H1 (cell line): ENCODE measurements at regions not wholly inside any gene's neighbourhood (a gene's known extent, or its start where the extent isn't known, plus 50 kb on each side); places are given as distances from the start of the nearest gene placed in this dataset.

Source experiments
- CTCF ChIA-PET: fragments of 300-600 bp; sonication (Branson Sonifier 250); formaldehyde crosslinking; loops from one replicate; lab custom pipeline; 2021; ENCODE audit not compliant: partially characterized antibody; lab: Charles Lee
- POLR2A ChIA-PET: fragments of 300-600 bp; sonication (Branson Sonifier 250); formaldehyde crosslinking; loops from one replicate; lab custom pipeline; 2021; ENCODE audit warnings: inconsistent platforms; ENCODE audit not compliant: partially characterized antibody; lab: Charles Lee
- DNase-seq, 2 experiments: peaks; one replicate each; pipeline versions ENCODE4 v3.0.0 to v3.0.0-alpha.2; 2010 to 2022; ENCODE audit warnings: low spot score in 2 of 2, low read depth in 1 of 2, mixed read lengths in 1 of 2
- FAIRE-seq: peaks from 2 replicates; lab custom pipeline; 2011; peaks lifted over from hg19 to GRCh38; lab: Jason Lieb, UNC
- H2AFZ ChIP-seq: 2 replicates; pipeline ENCODE4 v1.8.1; 2012; ENCODE audit warnings: low read length, inconsistent platforms
- H2AK5ac ChIP-seq: 2 replicates; pipeline ENCODE4 v1.6.1; 2013; ENCODE audit warnings: low read depth, low read length
- H2BK120ac ChIP-seq: replicated peaks from 2 replicates; pipeline ENCODE3; 2013; ENCODE audit warnings: low read depth, low read length, inconsistent platforms
- H2BK12ac ChIP-seq: 2 replicates; pipeline ENCODE4 v1.6.1; 2013; ENCODE audit warnings: low read depth, low read length
- H2BK15ac ChIP-seq: 2 replicates; pipeline ENCODE4 v1.6.1; 2013; ENCODE audit warnings: low read length
- H2BK20ac ChIP-seq: 2 replicates; pipeline ENCODE4 v1.6.1; 2013; ENCODE audit warnings: low read length
- H2BK5ac ChIP-seq: 2 replicates; pipeline ENCODE4 v1.6.1; 2013; ENCODE audit warnings: low read depth, low read length
- H3K14ac ChIP-seq: 2 replicates; pipeline ENCODE4 v1.6.1; 2013; ENCODE audit warnings: inconsistent platforms; ENCODE audit not compliant: insufficient read length
- H3K18ac ChIP-seq: 2 replicates; pipeline ENCODE4 v1.6.1; 2013; ENCODE audit warnings: low read length; ENCODE audit errors: extremely low read depth
- H3K23ac ChIP-seq: 2 replicates; pipeline ENCODE4 v1.6.1; 2013; ENCODE audit warnings: inconsistent platforms; ENCODE audit not compliant: insufficient read length
- H3K23me2 ChIP-seq: 2 replicates; pipeline ENCODE4 v1.6.1; 2013; ENCODE audit warnings: low read depth, low read length
- H3K27ac ChIP-seq: 2 replicates; pipeline ENCODE4 v1.6.1; 2011; ENCODE audit warnings: low read depth, low read length, inconsistent platforms
- H3K27me3 ChIP-seq, 4 experiments: replicated peaks in 1 of 4; 1 replicate in 1 of 4; 2 replicates in 3 of 4; pipeline versions ENCODE4 v1.6.1 to v1.8.1; 2011 to 2013; ENCODE audit warnings: low read length in 3 of 4, mild to moderate bottlenecking in 3 of 4, inconsistent platforms in 2 of 4, mixed read lengths in 2 of 4, moderate library complexity in 1 of 4; ENCODE audit not compliant: control insufficient read depth in 3 of 4, insufficient read depth in 3 of 4; ENCODE audit errors: extremely low read depth in 1 of 4
- H3K36me3 ChIP-seq, 4 experiments: 2 replicates each; pipeline versions ENCODE4 v1.6.1 to v1.8.1; 2011 to 2013; ENCODE audit warnings: mild to moderate bottlenecking in 4 of 4, low read length in 3 of 4, moderate library complexity in 2 of 4, control low read depth in 1 of 4, inconsistent platforms in 1 of 4; ENCODE audit not compliant: insufficient read depth in 4 of 4, control insufficient read depth in 2 of 4
- H3K4ac ChIP-seq: replicated peaks from 2 replicates; pipeline ENCODE3; 2013; ENCODE audit warnings: low read length, low read depth, mixed read lengths, inconsistent platforms; ENCODE audit not compliant: insufficient read length
- H3K4me1 ChIP-seq, 4 experiments: replicated peaks in 1 of 4; 1 replicate in 1 of 4; 2 replicates in 3 of 4; pipeline versions ENCODE4 v1.6.1 to v1.8.1; 2011 to 2013; ENCODE audit warnings: low read length in 3 of 4, inconsistent platforms in 2 of 4, mixed read lengths in 1 of 4; ENCODE audit not compliant: insufficient read depth in 4 of 4, control insufficient read depth in 3 of 4
- H3K4me2 ChIP-seq, 2 experiments: 2 replicates each; pipeline versions ENCODE4 v1.6.1 to v1.8.1; 2011 to 2013; ENCODE audit warnings: low read depth in 2 of 2, low read length in 2 of 2, control low read depth in 1 of 2, inconsistent platforms in 1 of 2, mild to moderate bottlenecking in 1 of 2; ENCODE audit not compliant: insufficient read depth in 1 of 2
- H3K4me3 ChIP-seq, 4 experiments: fragments of 200-600, 300-600 bp in 1 of 4; sonication (generic), shearing (Covaris generic), sonication (Bioruptor Twin) in 1 of 4; 2 replicates each; pipeline versions ENCODE4 v1.5.1 to v1.8.1; 2011 to 2016; ENCODE audit warnings: low read length in 4 of 4, low read depth in 3 of 4, control low read depth in 2 of 4, inconsistent platforms in 2 of 4, mild to moderate bottlenecking in 2 of 4, mixed read lengths in 1 of 4, moderate library complexity in 1 of 4; ENCODE audit not compliant: insufficient read depth in 2 of 4; ENCODE audit errors: extremely low read depth in 1 of 4
- H3K56ac ChIP-seq: replicated peaks from 2 replicates; pipeline ENCODE3; 2013; ENCODE audit warnings: low read depth, mild to moderate bottlenecking, mixed read lengths, low read length, inconsistent platforms; ENCODE audit not compliant: insufficient read length
- H3K79me1 ChIP-seq: 2 replicates; pipeline ENCODE4 v1.6.1; 2013; ENCODE audit warnings: low read depth, low read length, control low read depth
- H3K79me2 ChIP-seq, 2 experiments: 2 replicates each; pipeline versions ENCODE4 v1.6.1 to v1.8.1; 2012 to 2013; ENCODE audit warnings: low read length in 2 of 2, mild to moderate bottlenecking in 2 of 2, inconsistent platforms in 1 of 2; ENCODE audit not compliant: insufficient read depth in 2 of 2, control insufficient read depth in 1 of 2
- H3K9ac ChIP-seq, 4 experiments: replicated peaks in 1 of 4; 1 replicate in 1 of 4; 2 replicates in 3 of 4; pipeline versions ENCODE4 v1.6.1 to v1.8.1; 2011 to 2013; ENCODE audit warnings: low read depth in 3 of 4, low read length in 3 of 4, control low read depth in 2 of 4, mild to moderate bottlenecking in 2 of 4, moderate library complexity in 2 of 4, inconsistent platforms in 1 of 4; ENCODE audit errors: extremely low read depth in 1 of 4
- H3K9me3 ChIP-seq, 2 experiments: 2 replicates each; pipeline versions ENCODE4 v1.6.1 to v1.8.1; 2012 to 2013; ENCODE audit warnings: mild to moderate bottlenecking in 2 of 2, moderate library complexity in 2 of 2, control low read depth in 1 of 2, inconsistent platforms in 1 of 2, low read depth in 1 of 2, low read length in 1 of 2, mixed read lengths in 1 of 2; ENCODE audit not compliant: insufficient read depth in 2 of 2
- H4K20me1 ChIP-seq, 2 experiments: replicated peaks in 1 of 2; 2 replicates each; pipeline versions ENCODE3 to v1.8.1; 2011 to 2013; ENCODE audit warnings: inconsistent platforms in 2 of 2, low read length in 2 of 2, mild to moderate bottlenecking in 1 of 2; ENCODE audit not compliant: insufficient read depth in 2 of 2, control insufficient read depth in 1 of 2
- H4K5ac ChIP-seq: 2 replicates; pipeline ENCODE4 v1.6.1; 2013; ENCODE audit warnings: low read length, low read depth, mixed read lengths, inconsistent platforms; ENCODE audit not compliant: insufficient read length
- H4K8ac ChIP-seq: 2 replicates; pipeline ENCODE4 v1.8.0; 2013; ENCODE audit warnings: mild to moderate bottlenecking, moderate library complexity, low read length, inconsistent platforms; ENCODE audit not compliant: insufficient read depth; ENCODE audit errors: extremely low read depth
- H4K91ac ChIP-seq: replicated peaks from 2 replicates; pipeline ENCODE3; 2013; ENCODE audit warnings: low read length, mixed read lengths, inconsistent platforms; ENCODE audit not compliant: insufficient read length
- CTBP2 ChIP-seq: IDR thresholded peaks from 2 replicates; pipeline ENCODE4 v1.7.0; 2011; ENCODE audit warnings: borderline replicate concordance, mild to moderate bottlenecking, moderate library complexity, mixed read lengths, low read length; ENCODE audit not compliant: insufficient read depth, insufficient read length
- MAFK ChIP-seq: IDR thresholded peaks from 2 replicates; pipeline ENCODE4 v1.6.1; 2012; ENCODE audit warnings: low read depth, mild to moderate bottlenecking, improper control_type of control experiment, low read length
- NRF1 ChIP-seq: IDR thresholded peaks from 2 replicates; pipeline ENCODE4 v1.6.1; 2011; ENCODE audit warnings: mild to moderate bottlenecking, low read depth, low read length, improper control_type of control experiment
- POLR2A ChIP-seq, 2 experiments: IDR thresholded peaks; 1 replicate in 1 of 2; 2 replicates in 1 of 2; pipeline ENCODE4 v1.6.1; 2011; ENCODE audit warnings: low read depth in 2 of 2, low read length in 2 of 2, mild to moderate bottlenecking in 2 of 2; ENCODE audit errors: control extremely low read depth in 1 of 2
- RXRA ChIP-seq: IDR thresholded peaks from 2 replicates; pipeline ENCODE4 v1.6.1; 2011; ENCODE audit warnings: low read depth, mild to moderate bottlenecking, low read length, moderate library complexity; ENCODE audit not compliant: insufficient read depth
- SP1 ChIP-seq: IDR thresholded peaks from 2 replicates; pipeline ENCODE4 v1.6.1; 2011; ENCODE audit warnings: low read depth, low read length
- SUZ12 ChIP-seq: fragments of 200-600 bp; sonication (generic); IDR thresholded peaks from 2 replicates; pipeline ENCODE4 v1.6.1; 2012; ENCODE audit warnings: mild to moderate bottlenecking, inconsistent platforms, low read length, moderate library complexity, mixed read lengths
- TCF12 ChIP-seq: IDR thresholded peaks from 2 replicates; pipeline ENCODE4 v1.6.1; 2011; ENCODE audit warnings: low read depth, mild to moderate bottlenecking, low read length
- YY1 ChIP-seq: IDR thresholded peaks from 2 replicates; pipeline ENCODE4 v1.6.1; 2011; ENCODE audit warnings: low read depth, mild to moderate bottlenecking, low read length
- WGBS, 2 experiments: shearing (Covaris generic) in 1 of 2; methylation state at CpG; one replicate each; pipeline versions ENCODE4 v1.1.6 to v1.1.7; 2013 to 2015; ENCODE audit warnings: low lambda C conversion rate in 2 of 2, mixed read lengths in 2 of 2, inconsistent platforms in 1 of 2, low coverage in 1 of 2, missing lambda C conversion rate in 1 of 2; ENCODE audit not compliant: insufficient replicate concordance in 2 of 2, insufficient coverage in 1 of 2, insufficient read length in 1 of 2; ENCODE audit errors: extremely low coverage in 1 of 2, missing lambda C conversion rate in 1 of 2; 5-methylcytosine and 5-hydroxymethylcytosine counted together
- TF ChIP-seq, protein P1 (sequence below): IDR thresholded peaks from 2 replicates; pipeline ENCODE4 v1.6.1; 2012; ENCODE audit warnings: inconsistent platforms

- POLR2A ChIA-PET, result no interaction called here
- Histone ChIP-seq H3K27ac (no peak overlapping the region), H4K91ac (no peak overlapping the region), H3K36me3 (no peaks in the 10 kb centered on the region), H3K79me2 (no peaks in the 10 kb centered on the region), H2AK5ac (no peak overlapping the region), H4K5ac (no peak overlapping the region), H3K23ac (no peak overlapping the region), H2AFZ (peak overlapping the region; percentile 70; the same call in 1 of the 2 replicates), H2BK120ac (no peak overlapping the region), H2BK5ac (no peak overlapping the region), H3K4ac (no peak overlapping the region), H3K4me3 (no peak overlapping the region), H2BK20ac (peak overlapping the region; percentile 22; the same call in 1 of the 2 replicates), H3K9me3 (no peaks in the 10 kb centered on the region), H3K23me2 (no peaks in the 10 kb centered on the region), H3K79me1 (no peaks in the 10 kb centered on the region), H3K56ac (no peak overlapping the region), H3K9ac (no peak overlapping the region), H2BK12ac (0 out of 2 replicates have a peak overlapping the region, but pooled peaks have one; percentile 13), H4K20me1 (no peaks in the 10 kb centered on the region), H4K8ac (peak overlapping the region; percentile 65; the same call in 1 of the 2 replicates), H3K4me1 (peaks cover 4 to 10% (median 8%) of the 10 kb centered on the region in 4 experiments; a peak in 6 of 7 replicates), H2BK15ac (no peak overlapping the region), H3K14ac (no peak overlapping the region), H3K18ac (no peak overlapping the region), H3K4me2 (no peak overlapping the region), H3K27me3 (no peaks in the 10 kb centered on the region)
- FAIRE-seq (no peak), DNase-seq (no peak)
- TF ChIP-seq CTBP2 (no peak), POLR2A (IDR thresholded peaks at IDR 0.05; ENCODE audit: control extremely low read depth in 1 of 2, low read depth in 2 of 2, low read length in 2 of 2) (no peak), TCF12 (no peak), SP1 (no peak), SUZ12 (no peak), YY1 (no peak), RXRA (no peak), MAFK (no peak), NRF1 (no peak)
- TF ChIP-seq, protein P1, sequence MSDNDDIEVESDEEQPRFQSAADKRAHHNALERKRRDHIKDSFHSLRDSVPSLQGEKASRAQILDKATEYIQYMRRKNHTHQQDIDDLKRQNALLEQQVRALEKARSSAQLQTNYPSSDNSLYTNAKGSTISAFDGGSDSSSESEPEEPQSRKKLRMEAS, result no peak
- CTCF ChIA-PET, result interaction anchor here (0.5 to 2.6 kb wide), 7 partner anchors 44 to 429 kb away, joined by 3 to 16 read pairs (median 3); no protein-coding TSS in a partner anchor
- 93% methylated on average over 3 of the region's 3 CpGs; no CpG with 5 or more reads in 1 of the 2 experiments for WGBS, 2 experiments
Observed at GRCh38 chr4:107094976-107095375, 58.9 kb upstream of the DKK2 start.
